Stimulated activated CD4-positive, alpha-beta T cell treated with anti-CD3 and anti-CD28 coated beads, Interleukin-4, amount 100 ng/mL, for 24 hours (primary cell): ENCODE measurements at regions not wholly inside any gene's neighbourhood (a gene's known extent, or its start where the extent isn't known, plus 50 kb on each side); places are given as distances from the start of the nearest gene placed in this dataset.
"Not testable (repeated sequence)": the region's sequence is repeated elsewhere in the genome, so short reads cannot be mapped to it uniquely, and the experiment has no call there.

Experiments used
- DNase-seq: peaks from one replicate; pipeline ENCODE4 v3.0.0-alpha.2; 2020

GRCh38 chr6:169868458-169868857 lies 117.0 kb downstream of the ERMARD start:
- peak; percentile 41 for DNase-seq

DNA sequence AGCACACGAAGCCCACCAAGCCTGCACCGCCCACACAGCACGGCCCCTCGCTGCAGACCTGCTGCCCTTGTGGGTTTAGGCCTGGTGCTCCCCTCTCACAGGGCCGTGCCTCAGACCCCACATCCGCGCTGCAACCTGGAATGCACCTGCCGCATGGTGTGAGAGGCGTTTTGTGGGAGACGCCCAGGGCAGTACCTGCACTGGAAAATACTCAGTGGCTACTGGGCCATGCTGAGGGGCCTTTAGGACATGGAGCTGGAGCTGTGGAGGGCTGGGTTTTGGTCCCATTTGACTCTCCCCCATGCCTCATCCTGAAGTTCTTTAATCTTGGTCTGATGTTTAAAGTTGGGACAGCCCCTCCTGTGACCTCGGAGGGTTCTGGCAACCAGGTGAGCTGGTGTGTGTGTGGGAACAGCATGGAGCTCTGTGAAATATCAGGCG lies 116.3 kb downstream of the ERMARD start:
- DNase-seq, result no peak

DNA sequence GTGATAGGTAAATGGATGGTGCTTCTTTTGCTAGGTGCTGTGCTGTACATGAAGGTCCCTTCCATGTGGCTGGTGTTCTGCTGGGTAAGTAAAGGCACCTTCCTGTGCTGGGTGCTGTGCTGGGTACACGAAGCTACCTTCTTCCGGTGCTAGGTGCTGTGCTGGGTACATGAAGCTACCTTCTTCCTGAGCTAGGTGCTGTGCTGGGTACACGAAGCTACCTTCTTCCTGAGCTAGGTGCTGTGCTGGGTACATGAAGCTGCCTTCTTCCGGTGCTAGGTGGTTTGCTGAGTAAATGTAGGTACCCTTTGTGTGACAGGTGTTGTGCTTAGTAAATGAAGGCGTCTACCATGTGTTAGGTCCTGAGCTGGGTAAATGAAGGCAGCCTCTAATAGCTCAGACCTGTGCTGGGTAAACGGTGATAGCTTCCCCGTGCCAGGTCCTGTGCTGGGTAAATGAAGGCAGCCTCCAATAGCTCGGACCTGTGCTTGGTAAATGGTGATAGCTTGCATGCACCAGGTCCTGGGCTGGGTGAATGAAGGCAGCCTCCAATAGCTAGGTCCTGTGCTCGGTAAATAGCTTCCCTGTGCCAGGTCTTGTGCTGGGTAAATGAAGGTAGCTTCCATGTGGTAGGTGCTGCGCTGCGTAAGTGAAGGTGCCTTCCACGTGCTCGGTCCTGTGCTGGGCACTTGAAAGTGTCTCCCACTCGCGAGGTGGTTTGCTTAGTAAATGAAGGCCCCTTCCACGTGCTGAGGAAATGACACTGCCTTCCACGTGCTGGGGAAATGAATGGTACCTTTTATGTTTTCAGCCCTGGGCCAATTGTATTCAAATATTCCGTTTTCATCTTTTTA lies 115.5 kb downstream of the ERMARD start:
- DNase-seq, result no peak

- no peak for DNase-seq
Observed at GRCh38 chr6:169866140-169866534, 114.7 kb downstream of the ERMARD start.

GRCh38 chr6:169865346-169866139 lies 114.1 kb downstream of the ERMARD start:
- no peak for DNase-seq

GRCh38 chr6:169864148-169865020 lies 113.0 kb downstream of the ERMARD start:
- no peak for DNase-seq

- DNase-seq, result no peak
Observed at GRCh38 chr6:169863710-169864109, 112.3 kb downstream of the ERMARD start.

DNA sequence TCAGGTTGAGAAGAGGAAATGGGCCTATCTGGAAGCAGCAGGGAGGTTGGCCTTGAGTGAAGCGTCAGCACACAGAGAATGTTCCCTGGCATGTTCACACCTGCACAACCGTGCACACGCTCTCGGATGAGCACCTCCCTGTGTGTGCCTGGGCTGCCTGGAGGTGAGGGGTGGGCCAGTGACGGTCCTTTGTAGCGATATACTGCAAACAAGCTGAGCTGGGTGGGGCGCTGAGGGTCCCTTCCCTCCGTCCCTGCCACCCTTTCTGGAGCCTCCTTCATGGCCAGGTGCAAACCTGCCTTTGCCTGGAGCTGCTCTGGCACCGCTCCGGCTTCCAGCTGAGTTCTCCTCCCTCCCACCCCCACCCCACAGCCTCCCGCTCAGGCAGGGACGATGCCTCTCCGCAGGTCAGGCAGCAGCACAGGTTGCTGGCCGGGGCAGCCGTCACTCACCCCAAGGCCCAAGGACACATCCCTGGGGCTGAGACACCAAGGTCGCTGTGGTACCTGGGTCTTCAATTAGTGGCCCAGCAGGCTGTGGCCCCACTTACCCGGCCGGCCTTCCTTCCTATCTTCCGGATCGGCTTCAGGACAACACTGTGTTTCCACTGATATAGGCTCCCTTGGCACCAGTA lies 111.6 kb downstream of the ERMARD start:
- no peak for DNase-seq

GRCh38 chr6:169862043-169862891 lies 110.8 kb downstream of the ERMARD start:
- no peak for DNase-seq

DNA sequence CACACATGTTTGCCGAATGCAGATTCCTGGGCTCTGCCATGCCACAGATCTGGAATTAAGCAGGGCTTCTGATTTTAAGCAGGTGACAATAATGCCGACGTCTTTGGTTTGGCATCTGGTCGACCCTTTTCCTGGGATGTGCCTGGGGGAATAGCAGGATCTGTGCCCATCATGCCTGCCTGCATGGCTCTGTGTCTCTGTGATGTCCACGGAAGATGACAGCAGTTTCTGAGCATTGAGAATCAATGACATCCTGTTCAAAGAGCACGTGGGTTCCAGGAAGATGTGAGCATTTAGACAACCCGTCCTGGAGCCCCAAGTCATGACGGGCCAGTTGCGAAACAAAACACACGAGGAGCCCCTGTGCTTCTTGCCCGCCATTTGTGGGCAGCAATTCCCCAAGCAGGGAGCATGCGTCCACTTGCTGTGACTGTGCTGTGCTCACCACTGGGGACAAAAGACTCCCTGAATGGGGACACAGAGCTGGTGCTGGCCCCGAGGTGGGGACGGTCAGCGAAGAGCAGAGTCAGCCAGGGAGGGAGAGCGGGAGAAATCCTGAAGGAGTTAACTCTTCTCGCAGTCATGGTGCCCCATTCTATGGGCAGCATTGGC lies 110.1 kb downstream of the ERMARD start:
- DNase-seq, result no peak

- DNase-seq, result no peak
Observed at GRCh38 chr6:169859978-169860703, 108.7 kb downstream of the ERMARD start.

DNA sequence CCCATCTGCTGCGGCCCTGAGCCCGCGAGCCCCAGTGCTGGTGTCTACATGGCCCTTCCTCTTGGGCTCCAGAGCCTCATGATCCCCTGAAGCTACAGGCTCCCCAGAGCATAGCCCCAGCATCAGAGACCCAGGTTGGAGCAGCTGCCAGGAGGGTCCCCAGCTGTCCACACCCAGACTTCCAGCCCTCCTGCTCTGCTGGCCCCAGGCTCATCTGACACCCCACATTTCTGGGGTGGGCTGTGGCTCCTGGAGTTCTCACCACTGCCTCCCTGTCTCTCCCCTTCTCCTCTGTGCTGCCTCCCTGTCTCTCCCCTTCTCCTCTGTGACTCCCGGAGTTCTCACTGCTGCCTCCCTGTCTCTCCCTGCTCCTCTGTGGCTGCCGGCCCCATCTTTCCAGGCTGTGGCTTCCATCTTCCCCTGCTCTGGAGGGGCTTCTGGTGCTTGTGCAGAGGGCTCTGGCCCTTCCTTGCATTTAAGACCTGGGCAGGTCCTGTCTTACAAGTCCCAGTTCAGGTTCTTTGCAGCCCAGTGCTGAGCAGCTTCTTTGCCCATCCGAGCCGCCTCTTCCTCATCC lies 108.1 kb downstream of the ERMARD start:
- no peak for DNase-seq

DNA sequence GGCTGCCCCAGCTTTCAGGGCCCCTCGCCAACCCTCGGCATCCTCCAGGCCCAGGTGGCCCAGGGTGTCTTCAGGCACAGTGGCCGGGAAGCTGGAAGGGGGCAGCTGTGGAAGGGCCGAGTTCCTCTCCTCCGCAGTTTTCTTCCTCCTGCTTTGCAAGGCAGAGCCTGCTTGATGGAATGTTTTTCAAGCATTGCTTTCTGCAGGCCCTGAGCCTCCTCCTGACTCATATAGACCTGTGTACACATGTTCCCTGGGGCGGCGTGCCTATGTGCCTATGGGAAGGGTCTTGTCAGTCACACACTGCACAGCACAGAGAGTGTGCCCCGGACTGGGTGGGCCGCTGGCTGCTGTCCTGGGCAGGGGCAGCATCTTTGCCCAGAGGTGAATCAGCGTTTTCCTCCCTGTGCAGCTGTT lies 107.5 kb downstream of the ERMARD start:
- no peak for DNase-seq

- no peak for DNase-seq
Observed at GRCh38 chr6:169858293-169858934, 107.0 kb downstream of the ERMARD start.

DNA sequence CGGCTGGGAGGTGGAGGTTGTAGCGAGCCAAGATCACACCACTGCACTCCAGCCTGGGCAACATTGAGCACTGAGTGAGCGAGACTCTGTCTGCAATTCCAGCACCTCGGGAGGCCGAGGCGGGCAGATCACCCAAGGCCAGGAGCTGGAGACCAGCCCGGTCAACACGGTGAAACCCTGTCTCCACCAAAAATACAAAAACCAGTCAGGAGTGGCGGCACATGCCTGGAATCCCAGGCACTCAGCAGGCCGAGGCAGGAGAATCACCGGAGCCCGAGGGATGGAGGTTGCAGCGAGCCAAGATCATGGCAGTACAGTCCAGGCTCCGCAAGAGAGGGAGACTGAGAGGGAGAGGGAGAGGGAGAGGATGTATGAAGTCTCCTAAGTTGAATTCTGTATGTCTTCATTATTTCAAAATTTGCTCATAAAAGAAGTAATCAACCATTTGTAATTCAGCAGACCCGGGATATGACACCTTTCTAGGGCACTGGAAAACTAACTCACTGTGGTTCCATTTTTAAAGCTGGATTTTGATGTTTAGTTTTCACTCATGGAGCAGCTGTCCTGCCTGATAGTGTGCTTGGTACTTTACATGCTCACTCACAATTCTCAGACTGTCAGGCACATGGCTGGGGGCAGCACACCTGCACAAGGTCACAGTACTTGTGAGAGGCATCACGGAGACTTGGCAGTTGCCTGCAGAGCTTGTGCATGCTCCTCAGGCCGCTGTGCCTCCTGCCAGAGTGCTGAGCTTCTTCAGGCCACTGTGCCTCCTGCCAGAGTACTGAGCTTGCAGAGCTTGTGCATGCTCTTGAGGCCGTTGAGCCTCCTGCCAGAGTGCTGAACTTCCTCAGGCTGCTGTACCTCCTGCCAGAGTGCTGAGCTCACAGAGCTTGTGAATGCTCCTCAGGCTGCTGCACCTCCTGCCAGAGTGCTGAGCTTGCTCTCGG lies 106.2 kb downstream of the ERMARD start:
- no peak for DNase-seq

DNA sequence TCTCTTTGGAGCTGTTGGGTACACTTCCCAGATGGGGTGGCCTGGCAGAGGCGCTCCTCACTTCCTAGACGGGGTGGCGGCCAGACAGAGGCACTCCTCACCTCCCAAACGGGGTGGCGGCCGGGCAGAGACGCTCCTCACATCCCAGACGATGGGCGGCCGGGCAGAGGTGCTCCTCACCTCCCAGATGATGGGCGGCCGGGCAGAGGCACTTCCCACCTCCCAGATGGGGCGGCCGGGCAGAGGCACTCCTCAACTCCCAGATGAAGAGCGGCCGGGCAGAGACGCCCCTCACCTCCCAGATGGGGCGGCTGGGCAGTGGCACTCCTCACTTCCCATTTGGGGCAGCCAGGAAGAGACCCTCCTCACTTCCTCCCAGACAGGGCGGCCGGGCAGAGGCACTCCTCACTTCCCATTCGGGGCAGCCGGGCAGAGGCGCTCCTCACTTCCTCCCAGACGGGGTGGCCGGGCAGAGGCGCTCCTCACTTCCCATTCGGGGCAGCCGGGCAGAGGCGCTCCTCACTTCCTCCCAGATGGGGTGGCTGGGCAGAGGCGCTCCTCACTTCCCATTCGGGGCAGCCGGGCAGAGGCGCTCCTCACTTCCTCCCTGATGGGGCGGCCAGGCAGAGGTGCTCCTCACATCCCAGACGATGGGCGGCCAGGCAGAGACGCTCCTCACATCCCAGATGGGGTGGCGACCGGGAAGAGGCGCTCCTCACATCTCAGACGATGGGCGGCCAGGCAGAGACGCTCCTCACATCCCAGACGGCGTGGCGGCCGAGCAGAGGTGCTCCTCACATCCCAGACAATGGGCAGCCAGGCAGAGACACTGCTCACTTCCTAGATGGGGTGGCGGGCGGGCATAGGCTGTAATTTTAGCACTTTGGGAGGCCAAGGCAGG lies 105.3 kb downstream of the ERMARD start:
- not testable (repeated sequence) for DNase-seq

GRCh38 chr6:169854813-169855212 lies 103.4 kb downstream of the ERMARD start:
- no peak for DNase-seq
